ENCODE measurements at regions not wholly inside any gene's neighbourhood (a gene's known extent, or its start where the extent isn't known, plus 50 kb on each side); places are given as distances from the start of the nearest gene placed in this dataset.
"Not testable (repeated sequence)": the region's sequence is repeated elsewhere in the genome, so short reads cannot be mapped to it uniquely, and the experiment has no call there.

DNA sequence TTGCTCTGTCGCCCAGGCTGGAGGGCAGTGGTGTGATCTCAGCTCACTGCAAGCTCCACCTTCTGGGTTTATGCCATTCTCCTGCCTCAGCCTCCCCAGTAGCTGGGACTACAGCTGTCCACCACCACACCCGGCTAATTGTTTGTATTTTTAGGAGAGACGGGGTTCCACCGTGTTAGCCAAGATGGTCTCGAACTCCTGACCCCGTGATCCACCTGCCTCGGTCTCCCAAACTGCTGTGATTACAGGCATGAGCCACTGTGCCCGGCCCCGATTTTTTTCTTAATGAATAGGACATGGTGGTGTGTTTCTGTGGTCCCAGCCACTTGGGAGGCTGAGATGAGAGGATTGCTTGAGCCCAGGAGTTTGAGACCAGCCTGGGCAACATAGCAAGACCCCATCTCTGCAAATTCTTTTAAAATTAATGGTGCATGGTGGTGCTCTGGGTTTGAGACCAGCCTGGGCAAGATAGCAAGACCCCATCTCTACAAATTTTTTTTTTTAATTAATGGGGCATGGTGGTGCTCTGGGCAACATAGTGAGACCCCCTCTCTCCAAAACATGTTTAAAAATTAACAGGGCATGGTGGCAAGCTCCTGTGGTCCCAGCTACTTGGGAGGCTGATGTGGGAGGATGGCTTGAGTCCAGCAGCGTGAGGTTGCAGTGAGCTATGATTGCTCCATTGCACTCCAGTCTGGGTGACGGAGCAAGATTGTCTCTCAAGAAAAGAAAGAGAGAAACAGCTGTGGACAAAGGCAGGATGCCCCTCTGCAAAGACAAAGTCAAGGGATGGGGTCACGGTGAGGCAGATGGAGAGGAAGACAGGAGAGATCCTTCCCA, 4497.2 kb upstream of the OR11H1 start:
- H3K4me1 Mint-ChIP-seq; H3K4me3 Mint-ChIP-seq; H3K27me3 Mint-ChIP-seq; H3K4me1 ChIP-seq (ENCODE audit: insufficient read depth, low read length); H3K27me3 ChIP-seq (ENCODE audit: insufficient read depth, low read length); CTCF ChIA-PET (ENCODE audit: partially characterized antibody); intact Hi-C loops (cut with micrococcal nuclease); H3K27ac ChIP-seq (ENCODE audit: low read depth, low read length); H3K4me3 ChIP-seq (ENCODE audit: low read length in 2 of 2); H3K36me3 ChIP-seq (ENCODE audit: insufficient read depth, low read length); H3K27ac Mint-ChIP-seq; POLR2A ChIA-PET (ENCODE audit: partially characterized antibody): not testable (repeated sequence)
- peak in 1 of 5 donors; percentile 30 for DNase-seq
- H3K9me3 ChIP-seq (ENCODE audit: control insufficient read depth in 1 of 2, low read length in 2 of 2): peaks cover 0 to 17% of the 10 kb centered on the region in 2 donors
- Mint-ChIP-seq H3K9me3 (peaks cover 6 to 88% (median 64%) of the 10 kb centered on the region in 8 donors), H3K36me3 (peaks cover 8 to 11% of the 10 kb centered on the region in 2 donors)

DNA sequence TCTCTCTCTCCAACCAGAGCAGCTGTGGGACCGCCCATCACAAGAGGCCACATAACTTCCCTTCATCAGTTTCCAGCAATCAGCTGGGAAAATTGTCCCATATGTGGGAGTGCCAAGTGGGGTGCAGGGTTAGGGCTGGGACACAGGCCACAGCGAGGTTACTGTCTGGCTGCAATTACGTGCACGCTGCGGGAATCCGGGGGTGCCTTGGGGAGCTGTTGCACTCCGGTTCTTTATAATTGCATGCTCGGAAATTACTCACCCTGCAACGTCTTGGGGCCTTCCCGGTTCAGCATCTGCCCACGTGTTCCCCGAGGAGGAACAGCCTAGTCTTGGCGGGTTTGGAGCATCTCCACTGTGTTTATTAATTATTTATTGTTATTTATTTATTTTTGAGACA, 4495.9 kb upstream of the OR11H1 start:
- Mint-ChIP-seq H3K9me3 (peaks cover 11 to 92% (median 71%) of the 10 kb centered on the region in 8 donors), H3K36me3 (peaks cover 8 to 13% of the 10 kb centered on the region in 2 donors)
- POLR2A ChIA-PET (ENCODE audit: partially characterized antibody); H3K4me3 Mint-ChIP-seq; H3K27me3 ChIP-seq (ENCODE audit: insufficient read depth, low read length); H3K4me1 ChIP-seq (ENCODE audit: insufficient read depth, low read length); H3K4me3 ChIP-seq (ENCODE audit: low read length in 2 of 2); H3K27me3 Mint-ChIP-seq; H3K27ac ChIP-seq (ENCODE audit: low read depth, low read length); H3K27ac Mint-ChIP-seq; H3K36me3 ChIP-seq (ENCODE audit: insufficient read depth, low read length); intact Hi-C loops (cut with micrococcal nuclease); H3K4me1 Mint-ChIP-seq; CTCF ChIA-PET (ENCODE audit: partially characterized antibody): not testable (repeated sequence)
- peaks cover 0 to 24% of the 10 kb centered on the region in 2 donors for H3K9me3 ChIP-seq (ENCODE audit: control insufficient read depth in 1 of 2, low read length in 2 of 2)
- DNase-seq: peak in 1 of 5 donors; percentile 36

DNA sequence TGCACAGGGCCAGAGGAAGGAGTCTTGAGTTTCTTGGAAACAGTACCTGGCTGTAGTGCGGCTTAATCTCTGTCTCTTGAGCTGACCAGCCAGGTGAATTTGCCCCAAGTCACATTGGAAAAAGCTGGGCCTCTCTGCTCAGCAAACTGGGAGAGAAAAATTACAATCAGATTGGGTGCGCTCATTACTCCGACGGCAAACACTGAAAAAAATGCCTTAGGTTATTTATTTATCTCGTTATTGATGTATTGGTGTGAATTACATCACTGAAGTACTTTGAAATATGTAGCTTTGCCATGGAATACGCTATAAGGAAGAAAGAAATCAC, 4493.4 kb upstream of the OR11H1 start:
- H3K4me3 Mint-ChIP-seq; POLR2A ChIA-PET (ENCODE audit: partially characterized antibody): not testable (repeated sequence)

DNA sequence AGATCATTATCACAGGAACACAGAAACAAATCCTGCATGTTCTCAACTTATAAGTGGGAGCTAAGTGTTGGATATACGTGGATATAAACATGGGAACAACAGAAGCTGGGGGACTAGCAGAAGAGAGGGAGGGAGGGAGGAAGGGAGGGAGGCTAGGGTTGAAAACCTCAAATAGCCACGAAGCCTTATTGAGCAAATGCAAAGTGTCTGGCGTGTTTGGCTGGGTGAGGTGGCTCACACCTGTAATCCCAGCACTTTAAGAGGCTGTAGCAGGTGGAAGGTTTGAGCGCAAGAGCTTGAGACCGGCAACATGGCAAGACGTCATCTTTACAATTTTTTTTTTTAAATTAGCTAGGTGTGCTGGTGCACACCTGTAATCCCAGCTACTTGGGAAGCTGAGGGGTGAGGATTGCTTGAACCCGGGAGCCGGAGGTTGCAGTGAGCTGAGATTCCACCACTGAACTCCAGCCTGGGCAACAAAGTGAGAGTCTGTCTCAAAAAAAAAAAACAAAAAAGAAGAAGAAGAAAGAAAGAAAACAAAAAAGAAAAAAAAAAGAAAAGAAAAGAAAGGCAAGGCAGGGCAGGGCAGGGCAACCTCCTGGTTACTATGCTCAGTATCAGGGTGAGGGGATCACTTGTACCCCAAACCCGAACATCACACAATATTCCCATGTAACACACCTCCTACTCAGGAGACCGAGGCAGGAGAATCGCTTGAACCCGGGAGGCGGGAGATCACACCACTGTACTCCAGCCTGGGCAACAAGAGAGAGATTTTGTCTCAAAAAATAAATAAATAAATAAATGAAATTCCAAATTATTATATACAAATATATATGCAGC, 4492.7 kb upstream of the OR11H1 start:
- H3K27me3 Mint-ChIP-seq; H3K4me1 Mint-ChIP-seq; POLR2A ChIA-PET (ENCODE audit: partially characterized antibody); H3K27me3 ChIP-seq (ENCODE audit: insufficient read depth, low read length); H3K4me3 ChIP-seq (ENCODE audit: low read length in 2 of 2); intact Hi-C loops (cut with micrococcal nuclease); H3K27ac ChIP-seq (ENCODE audit: low read depth, low read length); H3K4me3 Mint-ChIP-seq; CTCF ChIA-PET (ENCODE audit: partially characterized antibody); H3K27ac Mint-ChIP-seq; H3K4me1 ChIP-seq (ENCODE audit: insufficient read depth, low read length); H3K36me3 ChIP-seq (ENCODE audit: insufficient read depth, low read length): not testable (repeated sequence)
- H3K36me3 Mint-ChIP-seq: peaks cover 9 to 13% of the 10 kb centered on the region in 2 donors
- peaks cover 0 to 39% of the 10 kb centered on the region in 2 donors for H3K9me3 ChIP-seq (ENCODE audit: control insufficient read depth in 1 of 2, low read length in 2 of 2)
- DNase-seq: peak in 1 of 5 donors; percentile 33
- H3K9me3 Mint-ChIP-seq: peaks cover 14 to 97% (median 80%) of the 10 kb centered on the region in 8 donors

More for the DNA sequence above, 4493.4 kb upstream of the OR11H1 start:
- H3K4me3 ChIP-seq (ENCODE audit: low read length in 2 of 2); H3K27me3 ChIP-seq (ENCODE audit: insufficient read depth, low read length); H3K27ac ChIP-seq (ENCODE audit: low read depth, low read length); H3K27me3 Mint-ChIP-seq; H3K4me1 ChIP-seq (ENCODE audit: insufficient read depth, low read length); intact Hi-C loops (cut with micrococcal nuclease); CTCF ChIA-PET (ENCODE audit: partially characterized antibody); H3K27ac Mint-ChIP-seq; H3K4me1 Mint-ChIP-seq; H3K36me3 ChIP-seq (ENCODE audit: insufficient read depth, low read length): not testable (repeated sequence)
- peaks cover 0 to 39% of the 10 kb centered on the region in 2 donors for H3K9me3 ChIP-seq (ENCODE audit: control insufficient read depth in 1 of 2, low read length in 2 of 2)
- Mint-ChIP-seq H3K9me3 (peaks cover 14 to 97% (median 80%) of the 10 kb centered on the region in 8 donors), H3K36me3 (peaks cover 13% of the 10 kb centered on the region in 2 donors)
- DNase-seq: peak in 1 of 5 donors; percentile 27

DNA sequence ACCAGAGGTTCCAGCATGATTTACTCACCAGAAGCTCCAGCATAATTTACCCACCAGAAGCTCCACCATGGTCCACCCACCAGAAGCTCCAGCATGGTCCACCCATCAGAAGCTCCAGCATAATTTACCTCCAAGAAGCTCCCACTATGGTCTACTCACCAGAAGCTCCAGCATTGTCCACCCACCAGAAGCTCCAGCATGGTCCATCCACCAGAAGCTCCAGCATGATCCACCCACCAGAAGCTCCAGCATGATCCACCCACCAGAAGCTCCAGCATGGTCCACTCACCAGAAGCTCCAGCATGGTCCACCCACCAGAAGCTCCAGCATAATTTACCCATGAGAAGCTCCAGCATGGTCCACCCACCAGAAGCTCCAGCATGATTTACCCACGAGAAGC, 4490.7 kb upstream of the OR11H1 start:
- POLR2A ChIA-PET (ENCODE audit: partially characterized antibody); H3K27me3 ChIP-seq (ENCODE audit: insufficient read depth, low read length); H3K4me1 Mint-ChIP-seq; intact Hi-C loops (cut with micrococcal nuclease); H3K4me3 ChIP-seq (ENCODE audit: low read length in 2 of 2); H3K4me1 ChIP-seq (ENCODE audit: insufficient read depth, low read length); H3K4me3 Mint-ChIP-seq; H3K36me3 ChIP-seq (ENCODE audit: insufficient read depth, low read length); H3K27me3 Mint-ChIP-seq; H3K27ac Mint-ChIP-seq; H3K27ac ChIP-seq (ENCODE audit: low read depth, low read length); CTCF ChIA-PET (ENCODE audit: partially characterized antibody): not testable (repeated sequence)
- H3K9me3 ChIP-seq (ENCODE audit: control insufficient read depth in 1 of 2, low read length in 2 of 2): peaks cover 0 to 34% of the 10 kb centered on the region in 2 donors
- peak in 1 of 5 donors; percentile 7 for DNase-seq
- Mint-ChIP-seq H3K9me3 (peaks cover 18 to 97% (median 79%) of the 10 kb centered on the region in 8 donors), H3K36me3 (peaks cover 8 to 19% of the 10 kb centered on the region in 2 donors)

DNA sequence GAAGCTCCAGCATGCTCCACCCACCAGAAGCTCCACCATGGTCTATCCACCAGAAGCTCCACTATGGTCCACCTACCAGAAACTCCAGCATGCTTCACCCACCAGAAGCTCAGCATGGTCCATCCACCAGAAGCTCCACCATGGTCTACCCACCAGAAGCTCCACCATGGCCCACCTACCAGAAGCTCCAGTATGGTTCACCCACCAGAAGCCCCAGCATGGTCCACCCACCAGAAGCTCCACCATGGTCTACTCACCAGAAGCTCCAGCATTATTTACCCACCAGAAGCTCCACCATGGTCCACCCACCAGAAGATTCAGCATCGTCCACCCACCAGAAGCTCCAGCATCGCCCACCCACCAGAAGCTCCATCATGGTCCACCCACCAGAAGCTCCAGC, 4490.2 kb upstream of the OR11H1 start:
- H3K4me1 ChIP-seq (ENCODE audit: insufficient read depth, low read length): not testable (repeated sequence)

DNA sequence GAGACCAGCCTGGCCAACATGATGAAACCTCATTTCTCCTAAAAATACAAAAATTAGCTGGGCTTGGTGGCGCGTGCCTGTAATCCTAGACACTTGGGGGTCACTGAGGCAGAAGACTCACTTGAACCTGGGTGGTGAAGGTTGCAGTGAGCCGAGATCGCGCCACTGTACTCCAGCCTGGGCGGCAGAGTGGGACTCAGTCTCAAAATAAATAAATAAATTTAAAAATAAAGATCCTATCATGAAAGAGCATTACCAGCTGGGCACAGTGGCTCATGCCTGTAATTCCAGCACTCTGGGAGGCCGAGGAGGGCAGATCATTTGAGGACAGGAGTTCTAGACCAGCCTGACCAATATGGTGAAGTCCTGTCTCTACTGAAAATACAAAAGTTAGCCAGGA, 4489.2 kb upstream of the OR11H1 start:
- POLR2A ChIA-PET (ENCODE audit: partially characterized antibody); H3K27ac ChIP-seq (ENCODE audit: low read depth, low read length); H3K4me3 Mint-ChIP-seq; H3K4me1 ChIP-seq (ENCODE audit: insufficient read depth, low read length); H3K27ac Mint-ChIP-seq; H3K27me3 Mint-ChIP-seq; H3K4me1 Mint-ChIP-seq; H3K27me3 ChIP-seq (ENCODE audit: insufficient read depth, low read length); H3K4me3 ChIP-seq (ENCODE audit: low read length in 2 of 2); H3K36me3 ChIP-seq (ENCODE audit: insufficient read depth, low read length); intact Hi-C loops (cut with micrococcal nuclease); CTCF ChIA-PET (ENCODE audit: partially characterized antibody): not testable (repeated sequence)
- Mint-ChIP-seq H3K9me3 (peaks cover 18 to 94% (median 82%) of the 10 kb centered on the region in 8 donors), H3K36me3 (peaks cover 8 to 19% of the 10 kb centered on the region in 2 donors)
- peak in 1 of 5 donors; percentile 18 for DNase-seq
- peaks cover 0 to 39% of the 10 kb centered on the region in 2 donors for H3K9me3 ChIP-seq (ENCODE audit: control insufficient read depth in 1 of 2, low read length in 2 of 2)

More for the DNA sequence above, 4490.2 kb upstream of the OR11H1 start:
- H3K27me3 ChIP-seq (ENCODE audit: insufficient read depth, low read length); H3K4me3 Mint-ChIP-seq; H3K27ac Mint-ChIP-seq; intact Hi-C loops (cut with micrococcal nuclease); H3K4me1 Mint-ChIP-seq; H3K36me3 ChIP-seq (ENCODE audit: insufficient read depth, low read length); H3K27ac ChIP-seq (ENCODE audit: low read depth, low read length); H3K27me3 Mint-ChIP-seq; CTCF ChIA-PET (ENCODE audit: partially characterized antibody); POLR2A ChIA-PET (ENCODE audit: partially characterized antibody); H3K4me3 ChIP-seq (ENCODE audit: low read length in 2 of 2): not testable (repeated sequence)
- peaks cover 8 to 19% of the 10 kb centered on the region in 2 donors for H3K36me3 Mint-ChIP-seq
- H3K9me3 Mint-ChIP-seq: peaks cover 18 to 95% (median 79%) of the 10 kb centered on the region in 8 donors
- peak in 1 of 5 donors; percentile 38 for DNase-seq
- peaks cover 0 to 34% of the 10 kb centered on the region in 2 donors for H3K9me3 ChIP-seq (ENCODE audit: control insufficient read depth in 1 of 2, low read length in 2 of 2)
